ENCODE measurements at regions not wholly inside any gene's neighbourhood (a gene's known extent, or its start where the extent isn't known, plus 50 kb on each side); places are given as distances from the start of the nearest gene placed in this dataset.

- TF ChIP-seq POLR2A (IDR thresholded peaks at IDR 0.05) (no peak), CTCF (IDR thresholded peaks at IDR 0.05 in 4 of 5, conservative IDR thresholded peaks at IDR 0.05 in 1 of 5) (no peak)
These were observed 233.8 kb upstream of the RUNX1 start for GRCh38 chr21:35282944-35283343.
